GM18507 (cell line): ENCODE measurements at regions not wholly inside any gene's neighbourhood (a gene's known extent, or its start where the extent isn't known, plus 50 kb on each side); places are given as distances from the start of the nearest gene placed in this dataset.
A peak's percentile ranks its signal among the peaks of the same experiment; 100 is the strongest.
"Not testable (repeated sequence)": the region's sequence is repeated elsewhere in the genome, so short reads cannot be mapped to it uniquely, and the experiment has no call there.

Experiments
- DNase-seq: peaks from one replicate; pipeline ENCODE4 v3.0.0; 2011; ENCODE audit warnings: low read depth; ENCODE audit not compliant: insufficient read length; ENCODE audit errors: extremely low spot score
- FAIRE-seq: peaks from 2 replicates; lab custom pipeline; 2011; peaks lifted over from hg19 to GRCh38; lab: Jason Lieb, UNC

- DNase-seq: no peak
- FAIRE-seq: no peak
Measured at GRCh38 chr9:2415326-2415725, 206.3 kb upstream of the VLDLR start.

DNA sequence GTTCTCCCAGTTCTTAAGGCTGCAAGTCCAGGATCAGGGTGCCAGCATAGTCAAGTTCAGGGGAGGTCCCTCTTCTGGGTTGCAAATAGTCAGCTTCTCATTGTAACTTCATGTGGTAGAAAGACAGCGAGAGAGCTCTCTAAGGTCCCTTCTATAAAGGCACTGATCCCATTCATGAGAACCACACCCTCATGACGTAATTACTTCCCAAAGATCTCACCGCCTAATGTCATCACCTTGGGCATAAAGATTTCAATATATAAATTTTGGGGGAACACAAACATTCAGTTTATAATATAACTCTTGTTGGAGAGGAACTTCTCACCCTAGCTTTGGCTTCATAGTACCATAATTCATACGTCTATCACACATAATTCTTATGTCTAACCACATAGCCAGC, 203.9 kb upstream of the VLDLR start:
- FAIRE-seq (no peak), DNase-seq (no peak)

- no peak for FAIRE-seq
- no peak for DNase-seq
Measured at GRCh38 chr9:2418619-2419018, 203.0 kb upstream of the VLDLR start.

- no peak for DNase-seq
- no peak for FAIRE-seq
Measured at GRCh38 chr9:2419347-2419746, 202.2 kb upstream of the VLDLR start.

GRCh38 chr9:2420543-2420942, 201.0 kb upstream of the VLDLR start:
- DNase-seq (no peak), FAIRE-seq (no peak)

DNA sequence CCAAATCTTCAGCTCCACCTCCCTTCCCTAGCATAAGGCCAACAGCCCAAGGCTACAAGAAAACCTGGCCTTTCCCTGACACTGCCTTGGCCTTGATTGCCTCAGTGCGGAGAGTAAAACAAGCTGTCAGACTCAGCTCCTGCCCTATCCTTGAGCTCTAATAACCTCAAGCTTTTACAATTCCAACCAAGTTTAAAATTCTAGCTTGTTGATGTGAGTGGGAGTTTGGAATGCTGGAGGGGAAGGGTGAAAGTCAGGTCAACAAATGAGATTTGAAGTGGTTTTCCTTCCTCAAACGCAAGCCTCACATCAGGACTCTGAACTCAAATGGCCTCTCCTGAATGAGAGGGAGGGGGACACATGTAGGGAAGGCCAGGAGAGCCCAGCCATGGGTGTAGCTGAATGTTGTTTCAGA, 197.0 kb upstream of the VLDLR start:
- FAIRE-seq (no peak), DNase-seq (no peak)

DNA sequence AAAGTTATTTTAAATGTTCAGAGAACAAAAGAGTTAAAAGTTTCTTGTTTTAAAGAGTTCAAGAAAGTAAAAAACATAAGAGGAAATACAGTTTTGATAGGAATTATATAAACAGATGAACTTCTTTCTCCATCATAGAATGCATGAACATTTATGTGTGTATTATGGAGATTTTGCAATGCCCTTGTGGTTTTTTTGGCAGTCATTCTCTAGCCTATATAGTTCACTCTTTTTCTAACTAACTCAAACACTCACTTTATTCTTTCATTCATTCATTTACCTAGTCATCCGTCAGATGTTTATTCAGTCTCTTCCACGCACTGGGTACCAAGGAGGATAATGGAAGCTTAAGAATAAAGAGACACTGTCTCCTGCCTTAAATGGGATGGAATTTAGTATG, 195.9 kb upstream of the VLDLR start:
- no peak for DNase-seq
- no peak for FAIRE-seq

DNA sequence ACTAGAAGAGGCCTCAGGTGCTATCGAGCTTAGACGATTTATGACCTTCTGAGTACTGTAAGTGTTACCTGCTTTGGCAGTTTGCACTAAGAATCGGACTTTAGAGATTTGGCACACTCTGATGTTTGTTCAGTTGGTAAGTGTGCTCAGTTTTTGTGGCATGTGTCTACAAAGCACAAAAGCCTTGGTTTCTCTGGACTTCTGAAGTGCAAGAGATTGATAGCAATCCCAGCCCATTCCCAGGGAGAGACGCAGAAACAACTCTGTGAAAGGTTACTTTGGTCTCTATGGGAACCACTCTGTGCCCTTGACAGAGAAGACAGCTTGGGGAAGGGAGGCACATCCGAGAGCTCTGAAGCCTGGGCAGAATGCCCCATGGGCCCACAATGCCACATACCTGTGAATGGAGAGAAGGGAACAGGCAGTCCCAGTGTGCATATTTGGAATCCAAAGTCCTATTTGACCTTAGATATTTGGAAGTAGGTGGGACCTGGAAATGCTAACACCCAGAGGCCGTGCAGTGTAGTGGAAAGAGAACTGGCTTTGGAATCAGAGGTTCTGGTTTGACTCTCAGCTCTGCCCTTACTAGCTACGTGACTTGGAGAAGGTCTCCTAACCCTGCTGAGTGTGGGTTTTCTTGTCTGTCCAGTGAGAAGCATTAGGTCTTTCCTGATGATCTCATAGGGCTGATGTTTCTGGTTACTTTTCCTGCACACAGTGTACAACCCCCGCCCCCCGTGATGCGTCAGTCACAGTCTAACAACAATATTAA, 194.3 kb upstream of the VLDLR start:
- DNase-seq (no peak), FAIRE-seq (no peak)

DNA sequence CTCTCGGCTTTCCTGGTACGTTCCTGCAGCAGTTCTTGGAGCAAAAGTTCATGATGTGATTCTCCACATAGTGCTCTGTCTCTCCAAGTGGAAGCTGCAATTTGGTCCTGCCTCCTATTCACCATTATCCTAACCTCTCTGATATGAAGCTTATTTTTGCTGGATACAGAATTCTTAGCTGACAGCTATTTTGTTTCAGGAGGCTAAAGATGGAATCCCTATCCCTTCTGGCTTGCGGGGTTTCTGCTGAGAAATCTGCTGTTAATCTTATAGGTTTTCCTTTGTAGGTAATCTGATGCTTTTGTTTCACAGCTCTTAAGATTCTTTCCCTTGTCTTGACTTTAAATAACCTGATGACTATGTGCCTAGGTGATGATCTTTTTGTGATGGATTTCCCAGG, 181.6 kb upstream of the VLDLR start:
- DNase-seq (no peak), FAIRE-seq (no peak)

GRCh38 chr9:2443933-2444332, 177.7 kb upstream of the VLDLR start:
- FAIRE-seq, DNase-seq: not testable (repeated sequence)

- no peak for DNase-seq
- no peak for FAIRE-seq
Measured at GRCh38 chr9:2448193-2448738, 173.3 kb upstream of the VLDLR start.

DNA sequence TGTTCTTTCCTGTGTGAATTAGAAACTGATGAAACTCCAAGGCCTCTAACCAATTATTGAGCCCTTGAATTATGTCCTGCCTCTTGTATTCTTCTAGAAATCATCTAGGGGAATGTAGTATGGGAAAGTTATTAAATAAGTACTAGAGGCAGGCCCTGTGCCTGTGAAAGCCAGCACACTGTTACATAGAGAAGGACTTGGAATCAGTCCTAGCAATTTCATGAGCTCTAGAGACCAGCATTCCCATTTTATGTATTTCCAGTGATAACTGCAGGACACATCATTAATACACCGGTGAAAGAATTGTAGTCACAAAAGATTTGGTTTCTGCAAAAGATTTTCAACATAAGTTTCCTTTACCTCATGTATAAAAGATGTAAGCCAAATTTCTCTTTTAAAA, 168.5 kb upstream of the VLDLR start:
- DNase-seq: no peak
- no peak for FAIRE-seq

GRCh38 chr9:2453701-2454100, 167.9 kb upstream of the VLDLR start:
- no peak for DNase-seq
- FAIRE-seq: no peak

- FAIRE-seq (no peak), DNase-seq (no peak)
Measured at GRCh38 chr9:2459756-2460155, 161.8 kb upstream of the VLDLR start.

GRCh38 chr9:2461892-2462291, 159.7 kb upstream of the VLDLR start:
- DNase-seq (no peak), FAIRE-seq (no peak)

DNA sequence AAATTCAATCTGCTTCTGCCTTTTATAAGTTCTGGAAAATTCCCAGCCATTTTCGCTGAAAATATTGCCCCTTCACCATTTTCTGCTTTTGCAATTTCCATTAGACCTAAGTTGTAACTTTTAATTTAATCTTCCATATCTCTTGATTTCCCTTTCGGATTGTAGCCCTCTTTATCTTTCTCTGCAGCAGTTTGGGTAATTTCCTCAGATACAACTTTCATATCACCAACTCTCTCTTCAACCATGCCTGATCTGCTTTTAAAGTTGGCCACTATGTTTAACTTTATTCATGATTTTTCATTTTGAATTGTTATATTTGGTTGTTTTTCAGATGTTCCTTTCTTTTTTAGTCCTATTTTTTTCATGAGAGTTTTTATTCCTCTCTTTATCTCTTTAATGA, 157.0 kb upstream of the VLDLR start:
- FAIRE-seq (no peak), DNase-seq (no peak)

DNA sequence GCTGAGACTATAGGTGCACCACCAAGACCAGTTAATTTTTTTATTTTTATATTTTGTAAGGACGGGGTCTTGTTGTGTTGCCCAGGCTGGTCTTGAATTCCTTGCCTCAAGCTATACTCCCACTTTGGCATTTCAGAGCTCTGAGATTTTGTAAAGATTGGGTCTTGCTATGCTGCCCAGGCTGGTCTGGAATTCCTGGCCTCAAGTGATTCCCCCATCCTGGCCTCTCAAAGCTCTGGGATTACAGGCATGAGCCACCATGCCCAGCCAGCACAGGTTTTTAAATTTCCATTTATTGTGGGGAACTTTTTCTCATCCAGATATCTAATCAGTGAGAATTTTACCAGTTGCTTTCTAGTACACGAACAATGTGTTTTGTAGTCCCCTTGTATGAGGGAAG, 156.1 kb upstream of the VLDLR start:
- FAIRE-seq: no peak
- no peak for DNase-seq

- FAIRE-seq: peak; percentile 86
Measured at GRCh38 chr9:2465921-2466460, 155.6 kb upstream of the VLDLR start.

GRCh38 chr9:2466703-2467102, 154.9 kb upstream of the VLDLR start:
- DNase-seq (no peak), FAIRE-seq (no peak)

More at GRCh38 chr9:2465921-2466460, 155.6 kb upstream of the VLDLR start:
- DNase-seq: no peak

- FAIRE-seq: no peak
- DNase-seq: no peak
Measured at GRCh38 chr9:2469681-2470221, 151.8 kb upstream of the VLDLR start.

DNA sequence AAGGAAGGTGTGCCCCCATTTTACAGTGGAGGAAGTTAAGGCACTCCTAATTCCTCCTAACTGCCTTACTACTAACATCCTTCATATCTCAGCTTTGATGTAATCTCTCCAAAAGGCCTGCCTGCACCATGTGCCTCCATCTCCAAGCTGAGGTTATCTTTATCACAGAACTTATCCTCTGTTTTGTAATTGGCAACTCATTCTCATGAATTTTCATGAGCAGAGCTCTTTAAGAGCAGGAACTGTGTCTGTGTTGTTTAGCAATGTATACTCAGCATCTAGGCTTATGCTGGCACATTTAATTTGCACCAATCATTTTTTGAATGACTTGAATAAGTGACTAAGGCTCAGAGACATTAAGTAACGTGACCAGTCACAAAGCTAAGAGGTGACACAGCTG, 147.9 kb upstream of the VLDLR start:
- no peak for DNase-seq
- FAIRE-seq: no peak
